Activated naive CD4-positive, alpha-beta T cell treated with anti-CD3 and anti-CD28 coated beads, Interleukin-2, amount 10 ng/mL, durations not matched to agents 7 days and 5 days (primary cell): ENCODE measurements at regions not wholly inside any gene's neighbourhood (a gene's known extent, or its start where the extent isn't known, plus 50 kb on each side); places are given as distances from the start of the nearest gene placed in this dataset.
"Not testable (repeated sequence)": the region's sequence is repeated elsewhere in the genome, so short reads cannot be mapped to it uniquely, and the experiment has no call there.

Experiments
- CTCF ChIA-PET: fragments of 350-600 bp; sonication (Branson Sonifier 250); formaldehyde crosslinking; loops from one replicate; lab custom pipeline; 2021; ENCODE audit warnings: antibody characterized with exemption; lab: Charles Lee
- DNase-seq: peaks from one replicate; pipeline ENCODE4 v3.0.0-alpha.2; 2020
- H3K27ac Mint-ChIP-seq: one replicate; pipeline ENCODE4 v1.8.0; 2021; ENCODE audit warnings: mild to moderate bottlenecking, moderate library complexity, mixed read lengths
- H3K27me3 Mint-ChIP-seq: one replicate; pipeline ENCODE4 v1.8.0; 2021; ENCODE audit warnings: mild to moderate bottlenecking, mixed read lengths
- H3K36me3 Mint-ChIP-seq: one replicate; pipeline ENCODE4 v1.8.0; 2021; ENCODE audit warnings: mixed read lengths
- H3K4me1 Mint-ChIP-seq: one replicate; pipeline ENCODE4 v1.8.0; 2021; ENCODE audit warnings: mixed read lengths
- H3K4me3 Mint-ChIP-seq: one replicate; pipeline ENCODE4 v1.8.0; 2021; ENCODE audit warnings: mild to moderate bottlenecking, moderate library complexity, mixed read lengths
- H3K9me3 Mint-ChIP-seq: one replicate; pipeline ENCODE4 v1.8.0; 2021; ENCODE audit warnings: mixed read lengths

DNA sequence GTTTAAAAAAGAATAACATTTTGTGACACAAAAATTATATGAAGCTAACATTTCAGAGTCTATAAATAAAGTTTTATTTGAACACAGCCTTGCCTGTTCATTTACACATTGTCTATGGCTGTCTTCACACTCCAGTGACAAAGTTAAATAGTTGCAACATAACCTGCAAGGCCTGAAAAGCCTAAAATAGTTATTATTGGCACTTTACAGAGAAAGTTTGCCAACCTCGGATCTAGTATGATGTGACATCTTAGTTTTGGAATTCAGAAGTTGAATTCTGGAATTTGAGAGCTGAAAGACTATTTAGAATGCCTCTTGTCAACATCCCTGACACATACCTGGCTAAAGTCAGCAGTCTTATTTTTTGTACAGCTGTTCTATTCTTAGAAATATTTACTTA is 68.3 kb downstream of the DYRK2 start:
- DNase-seq, result no peak
- CTCF ChIA-PET, result interaction anchor here (0.6 to 1.6 kb wide), 2 partner anchors 17 to 486 kb away, joined by 3 to 4 read pairs; no protein-coding TSS in a partner anchor
- H3K4me3 Mint-ChIP-seq, result no peak overlapping the region
- no peaks in the 10 kb centered on the region for H3K36me3 Mint-ChIP-seq
- H3K27me3 Mint-ChIP-seq, result peaks cover 7% of the 10 kb centered on the region
- H3K9me3 Mint-ChIP-seq, result no peaks in the 10 kb centered on the region
- no peak overlapping the region for H3K27ac Mint-ChIP-seq
- H3K4me1 Mint-ChIP-seq, result no peaks in the 10 kb centered on the region

DNA sequence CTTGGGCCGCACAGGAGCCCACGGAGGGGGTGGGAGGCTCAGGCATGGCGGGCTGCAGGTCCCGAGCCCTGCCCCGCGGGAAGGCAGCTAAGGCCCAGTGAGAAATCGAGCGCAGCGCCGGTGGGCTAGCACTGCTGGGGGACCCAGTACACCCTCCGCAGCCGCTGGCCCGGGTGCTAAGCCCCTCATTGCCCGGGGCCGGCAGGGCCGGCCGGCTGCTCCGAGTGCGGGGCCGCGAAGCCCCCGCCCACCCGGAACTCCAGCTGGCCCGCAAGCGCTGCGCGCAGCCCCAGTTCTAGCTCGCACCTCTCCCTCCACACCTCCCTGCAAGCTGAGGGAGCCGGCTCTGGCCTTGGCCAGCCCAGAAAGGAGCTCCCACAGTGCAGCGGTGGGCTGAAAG is 70.8 kb downstream of the DYRK2 start:
- H3K27me3 Mint-ChIP-seq, H3K4me3 Mint-ChIP-seq, H3K36me3 Mint-ChIP-seq, DNase-seq, H3K4me1 Mint-ChIP-seq, H3K27ac Mint-ChIP-seq, H3K9me3 Mint-ChIP-seq, CTCF ChIA-PET: not testable (repeated sequence)

DNA sequence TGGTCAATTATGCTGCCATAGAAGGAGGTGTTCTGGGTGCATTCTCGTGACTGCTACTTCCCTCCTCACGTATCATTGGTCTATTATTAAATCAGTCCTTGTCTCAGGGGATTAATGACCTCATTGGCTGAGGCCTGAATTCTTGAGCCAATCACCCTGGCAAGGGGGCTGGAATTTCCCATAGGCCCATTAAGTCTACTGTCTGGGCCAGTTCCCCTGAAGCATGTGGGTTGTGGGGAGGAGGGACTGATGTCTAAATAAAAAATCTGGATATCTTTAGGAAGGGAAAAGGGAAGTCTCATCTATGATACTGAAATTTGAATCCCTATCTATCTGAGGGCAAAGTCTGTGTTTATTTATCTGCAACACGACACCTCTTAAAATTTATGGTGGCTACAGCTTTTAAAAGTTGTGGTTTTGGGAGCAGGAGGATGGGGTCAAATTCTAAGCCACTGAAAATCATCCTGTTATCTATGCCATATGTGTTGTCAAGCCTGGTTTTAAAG is 71.9 kb downstream of the DYRK2 start:
- Mint-ChIP-seq H3K36me3 (no peaks in the 10 kb centered on the region), H3K27me3 (peaks cover 4% of the 10 kb centered on the region), H3K27ac (no peak overlapping the region), H3K9me3 (no peaks in the 10 kb centered on the region), H3K4me3 (no peak overlapping the region), H3K4me1 (no peaks in the 10 kb centered on the region)
- CTCF ChIA-PET, result no interaction called here
- no peak for DNase-seq

DNA sequence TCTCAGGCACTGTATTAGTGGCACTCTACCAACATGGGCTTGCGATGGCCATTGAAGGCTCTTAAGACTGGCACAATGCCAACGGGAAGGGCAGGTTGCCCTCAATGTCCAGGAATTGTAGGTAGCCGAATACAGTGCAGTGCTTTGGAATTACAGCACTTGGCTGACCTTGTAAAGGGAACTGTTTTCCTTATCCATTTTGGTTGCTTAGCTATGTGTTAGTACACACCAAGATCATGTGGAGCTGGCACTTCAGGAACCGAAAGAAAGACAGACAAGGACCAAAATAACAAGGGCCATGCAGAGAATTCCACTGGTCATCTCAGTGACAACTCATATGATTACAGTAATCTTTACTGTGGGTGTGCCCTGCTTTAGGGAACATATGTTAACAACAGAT is 72.7 kb downstream of the DYRK2 start:
- Mint-ChIP-seq H3K27ac (no peak overlapping the region), H3K9me3 (no peaks in the 10 kb centered on the region), H3K36me3 (no peaks in the 10 kb centered on the region), H3K27me3 (no peaks in the 10 kb centered on the region), H3K4me1 (no peaks in the 10 kb centered on the region), H3K4me3 (no peak overlapping the region)
- CTCF ChIA-PET, result interaction anchor here (0.6 kb wide), 1 partner anchor 365 kb away, joined by 4 read pairs; no protein-coding TSS in a partner anchor
- no peak for DNase-seq

DNA sequence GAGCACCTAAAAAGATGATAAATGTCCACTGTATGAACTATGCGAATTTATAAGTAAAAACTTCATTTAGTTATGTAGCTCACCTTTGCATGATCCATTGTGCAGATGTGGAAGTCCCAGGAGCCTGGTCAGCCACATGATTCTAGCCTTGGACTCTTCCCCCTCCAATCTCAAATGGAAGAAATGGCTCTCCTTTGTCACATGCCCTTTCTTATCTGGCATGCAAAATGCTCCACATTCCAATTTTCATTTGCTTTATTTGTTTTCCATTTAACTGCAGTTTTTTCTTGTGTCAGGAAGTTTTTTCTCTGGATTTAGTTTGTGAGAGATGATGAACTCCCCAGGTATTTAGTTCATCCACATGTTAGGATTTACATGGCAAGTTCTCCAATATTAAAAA is 73.8 kb downstream of the DYRK2 start:
- CTCF ChIA-PET, result no interaction called here
- H3K4me1 Mint-ChIP-seq, result no peaks in the 10 kb centered on the region
- H3K4me3 Mint-ChIP-seq, result no peak overlapping the region
- no peaks in the 10 kb centered on the region for H3K27me3 Mint-ChIP-seq
- DNase-seq, result no peak
- H3K27ac Mint-ChIP-seq, result no peak overlapping the region
- no peaks in the 10 kb centered on the region for H3K9me3 Mint-ChIP-seq
- no peaks in the 10 kb centered on the region for H3K36me3 Mint-ChIP-seq

DNA sequence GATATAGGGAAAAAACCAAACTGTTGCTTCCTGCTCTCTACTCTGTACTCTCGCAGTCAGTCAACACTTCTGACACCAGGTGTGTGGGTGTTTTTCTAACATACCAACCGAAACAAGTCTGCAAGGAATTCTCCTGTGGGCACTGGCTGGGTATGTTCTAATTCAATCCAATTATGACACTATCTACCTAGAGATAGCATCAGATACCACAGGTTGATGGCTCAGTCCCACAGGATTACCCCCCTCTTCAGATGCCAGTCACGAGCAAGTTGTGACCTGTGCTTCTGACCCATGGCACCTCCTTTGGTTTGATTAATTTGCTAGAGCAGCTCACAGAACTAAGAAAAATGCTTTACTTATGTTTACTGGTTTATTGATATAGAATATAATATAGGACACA is 78.3 kb downstream of the DYRK2 start:
- Mint-ChIP-seq H3K27ac (no peak overlapping the region), H3K4me3 (no peak overlapping the region), H3K36me3 (no peaks in the 10 kb centered on the region), H3K27me3 (peaks cover 3% of the 10 kb centered on the region), H3K9me3 (no peaks in the 10 kb centered on the region), H3K4me1 (no peaks in the 10 kb centered on the region)
- CTCF ChIA-PET, result no interaction called here
- DNase-seq, result no peak

DNA sequence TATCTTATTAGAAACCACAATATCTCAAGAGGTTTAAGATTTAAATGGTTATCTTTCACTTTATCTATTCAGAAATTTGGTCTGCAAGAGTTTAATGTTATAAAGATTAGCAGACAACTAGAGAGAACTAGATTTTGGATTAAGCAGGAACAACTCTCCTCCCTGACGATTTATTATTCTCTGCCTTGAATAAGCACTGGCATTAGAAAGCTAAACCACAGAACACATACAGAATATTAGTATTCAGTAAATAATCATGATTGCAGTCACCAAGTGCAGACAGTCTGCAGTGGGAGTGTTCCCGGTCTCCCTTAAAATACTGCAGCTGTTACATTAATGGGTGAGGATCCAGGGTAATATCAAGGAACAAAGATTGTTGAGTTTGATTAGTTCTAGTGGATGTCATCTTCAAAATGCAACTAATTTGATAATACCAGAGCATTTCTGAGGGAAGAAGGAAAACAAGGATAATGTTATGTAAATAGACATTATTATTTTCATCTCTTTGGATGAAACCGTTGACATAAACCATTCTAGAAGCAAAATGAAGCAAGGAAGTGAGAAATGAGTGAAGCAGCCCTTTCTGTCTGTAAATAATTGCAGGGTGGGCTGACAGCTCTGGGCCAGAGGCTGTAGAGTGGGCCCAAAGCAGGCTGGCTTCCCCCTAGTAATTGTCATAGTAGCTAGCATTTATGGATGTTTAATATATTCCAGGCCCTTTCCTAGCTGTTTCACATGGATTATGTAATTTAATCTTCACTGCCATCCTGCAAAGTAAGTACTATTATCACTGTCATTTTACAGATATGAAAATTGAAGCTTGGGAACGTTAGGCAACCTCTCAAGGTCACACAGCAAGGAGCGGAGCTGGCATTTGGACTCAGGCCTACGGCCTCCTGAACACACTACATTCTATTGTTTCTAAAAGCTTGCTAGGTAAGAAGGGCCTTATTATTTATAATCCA is 79.4 kb downstream of the DYRK2 start:
- Mint-ChIP-seq H3K27ac (no peak overlapping the region), H3K36me3 (no peaks in the 10 kb centered on the region), H3K4me3 (no peak overlapping the region), H3K9me3 (no peaks in the 10 kb centered on the region), H3K4me1 (no peaks in the 10 kb centered on the region), H3K27me3 (peaks cover 11% of the 10 kb centered on the region)
- CTCF ChIA-PET, result interaction anchor here (0.6 kb wide), 1 partner anchor 148 kb away, joined by 3 read pairs; no protein-coding TSS in a partner anchor
- no peak for DNase-seq

DNA sequence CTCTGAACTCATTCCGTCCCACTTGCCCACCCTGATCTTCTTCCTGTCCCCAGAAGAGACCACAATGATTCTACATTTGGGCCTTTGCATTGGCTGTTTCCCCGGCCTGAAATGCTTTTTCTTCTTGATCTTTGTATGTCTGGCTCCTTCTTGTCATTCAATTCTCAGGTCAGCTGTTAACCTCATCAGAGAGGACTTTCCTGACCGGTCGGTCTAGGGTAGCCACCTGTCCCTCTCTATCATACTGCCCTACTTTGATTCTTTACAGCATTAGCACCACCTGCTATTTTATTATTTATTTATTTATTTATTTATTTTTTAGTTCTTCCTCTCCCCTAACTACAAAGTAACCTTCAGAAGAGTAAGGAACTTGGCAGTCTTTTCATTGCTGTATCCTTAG is 84.3 kb downstream of the DYRK2 start:
- CTCF ChIA-PET, result interaction anchor here (0.6 kb wide), 1 partner anchor 12 kb away, joined by 3 read pairs; no protein-coding TSS in a partner anchor

DNA sequence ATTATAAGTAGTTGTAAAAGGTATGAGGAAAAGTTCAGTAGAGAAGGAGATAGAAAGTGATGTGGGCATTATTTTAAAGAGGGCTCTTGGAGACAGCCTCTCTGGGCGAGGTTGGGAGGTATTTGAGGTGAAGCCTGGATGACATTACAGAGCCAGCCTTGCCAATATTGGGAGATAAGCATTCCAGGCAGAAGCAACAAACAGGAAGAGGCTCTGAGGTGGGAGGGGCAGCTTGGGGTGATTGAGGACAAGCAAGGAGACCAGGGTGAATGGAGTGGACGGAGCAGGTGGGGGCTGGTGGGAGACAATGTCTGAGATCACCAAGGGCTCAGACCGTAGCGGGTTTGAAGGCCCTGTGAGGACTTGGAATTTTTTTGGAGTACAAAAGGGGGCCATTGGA is 87.3 kb downstream of the DYRK2 start:
- DNase-seq, result no peak
- H3K27ac Mint-ChIP-seq, result no peak overlapping the region
- no peaks in the 10 kb centered on the region for H3K9me3 Mint-ChIP-seq
- H3K4me1 Mint-ChIP-seq, result no peaks in the 10 kb centered on the region
- no peak overlapping the region for H3K4me3 Mint-ChIP-seq
- CTCF ChIA-PET, result interaction anchor here (0.6 kb wide), 1 partner anchor 616 kb away, joined by 6 read pairs; no protein-coding TSS in a partner anchor
- peaks cover 18% of the 10 kb centered on the region for H3K27me3 Mint-ChIP-seq
- no peaks in the 10 kb centered on the region for H3K36me3 Mint-ChIP-seq

More for the DNA sequence above, 84.3 kb downstream of the DYRK2 start:
- no peaks in the 10 kb centered on the region for H3K4me1 Mint-ChIP-seq
- H3K9me3 Mint-ChIP-seq, result no peaks in the 10 kb centered on the region
- no peak overlapping the region for H3K27ac Mint-ChIP-seq
- no peaks in the 10 kb centered on the region for H3K36me3 Mint-ChIP-seq
- H3K27me3 Mint-ChIP-seq, result peaks cover 15% of the 10 kb centered on the region
- H3K4me3 Mint-ChIP-seq, result no peak overlapping the region
- DNase-seq, result no peak

DNA sequence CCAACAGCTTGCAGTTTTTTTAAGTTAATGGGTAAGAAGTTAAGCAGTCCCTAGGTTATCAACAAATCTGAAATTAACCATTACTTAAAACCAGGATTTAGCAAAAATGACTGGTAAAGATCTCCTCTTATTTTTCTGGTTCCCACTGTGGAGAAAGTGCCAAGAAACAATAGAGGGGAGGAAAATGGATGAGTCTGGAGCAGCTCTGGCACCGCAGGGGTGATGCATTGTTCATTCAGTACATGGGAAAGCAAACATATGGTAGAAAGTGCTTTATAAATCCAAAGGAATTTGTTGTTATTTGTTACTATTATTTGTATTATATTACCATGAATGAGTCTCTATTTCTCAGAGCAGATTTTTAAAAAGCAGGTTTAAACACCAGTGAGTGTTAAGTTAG is 92.2 kb downstream of the DYRK2 start:
- H3K9me3 Mint-ChIP-seq, result no peaks in the 10 kb centered on the region
- H3K36me3 Mint-ChIP-seq, result no peaks in the 10 kb centered on the region
- CTCF ChIA-PET, result no interaction called here
- no peak overlapping the region for H3K27ac Mint-ChIP-seq
- H3K27me3 Mint-ChIP-seq, result peaks cover 7% of the 10 kb centered on the region
- H3K4me3 Mint-ChIP-seq, result no peak overlapping the region
- DNase-seq, result no peak
- no peaks in the 10 kb centered on the region for H3K4me1 Mint-ChIP-seq

DNA sequence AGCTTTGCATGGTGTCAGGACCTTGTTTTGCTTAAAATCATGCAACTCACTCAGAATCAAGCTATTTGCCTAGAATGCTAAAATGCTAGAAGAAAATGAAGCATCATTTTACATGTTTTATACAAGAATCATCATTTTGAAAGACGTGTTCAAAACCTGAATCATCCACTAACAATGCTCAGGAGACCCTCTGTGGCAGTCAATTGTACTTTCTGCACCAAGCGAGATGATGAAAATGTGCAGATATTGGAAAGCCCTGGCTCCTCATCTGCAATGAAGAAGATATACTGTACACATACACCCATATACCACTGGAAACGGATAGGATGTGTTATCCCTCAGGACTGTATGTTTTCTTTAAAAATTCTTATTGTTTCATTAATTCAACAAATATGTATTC is 92.7 kb downstream of the DYRK2 start:
- CTCF ChIA-PET, result no interaction called here

DNA sequence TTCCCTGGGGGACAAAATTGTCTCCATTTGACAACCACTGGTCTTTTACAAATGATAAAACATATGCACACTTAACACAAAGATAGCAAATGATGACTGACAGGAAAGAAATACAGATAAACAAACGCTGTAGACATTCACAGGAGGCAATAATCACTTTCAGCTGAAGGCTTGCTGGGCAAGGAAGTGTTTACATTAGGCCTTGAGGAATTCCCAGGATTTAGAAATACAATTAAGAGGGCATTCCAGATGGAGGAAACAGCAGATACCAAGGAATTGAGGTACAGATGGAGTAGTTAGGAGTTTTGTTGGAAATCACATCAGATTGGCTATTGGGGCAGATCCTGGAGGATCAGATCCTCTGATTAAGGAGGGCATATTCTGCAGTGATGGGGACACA is 93.9 kb downstream of the DYRK2 start:
- Mint-ChIP-seq H3K4me1 (no peaks in the 10 kb centered on the region), H3K9me3 (no peaks in the 10 kb centered on the region), H3K27me3 (peaks cover 4% of the 10 kb centered on the region), H3K36me3 (no peaks in the 10 kb centered on the region), H3K27ac (no peak overlapping the region), H3K4me3 (no peak overlapping the region)
- CTCF ChIA-PET, result interaction anchor here (0.7 to 1.1 kb wide), 2 partner anchors 200 to 240 kb away, joined by 3 read pairs; no protein-coding TSS in a partner anchor
- DNase-seq, result no peak

More for the DNA sequence above, 92.7 kb downstream of the DYRK2 start:
- no peaks in the 10 kb centered on the region for H3K9me3 Mint-ChIP-seq
- H3K36me3 Mint-ChIP-seq, result no peaks in the 10 kb centered on the region
- H3K27me3 Mint-ChIP-seq, result peaks cover 4% of the 10 kb centered on the region
- no peak overlapping the region for H3K27ac Mint-ChIP-seq
- no peaks in the 10 kb centered on the region for H3K4me1 Mint-ChIP-seq
- H3K4me3 Mint-ChIP-seq, result no peak overlapping the region
- no peak for DNase-seq

DNA sequence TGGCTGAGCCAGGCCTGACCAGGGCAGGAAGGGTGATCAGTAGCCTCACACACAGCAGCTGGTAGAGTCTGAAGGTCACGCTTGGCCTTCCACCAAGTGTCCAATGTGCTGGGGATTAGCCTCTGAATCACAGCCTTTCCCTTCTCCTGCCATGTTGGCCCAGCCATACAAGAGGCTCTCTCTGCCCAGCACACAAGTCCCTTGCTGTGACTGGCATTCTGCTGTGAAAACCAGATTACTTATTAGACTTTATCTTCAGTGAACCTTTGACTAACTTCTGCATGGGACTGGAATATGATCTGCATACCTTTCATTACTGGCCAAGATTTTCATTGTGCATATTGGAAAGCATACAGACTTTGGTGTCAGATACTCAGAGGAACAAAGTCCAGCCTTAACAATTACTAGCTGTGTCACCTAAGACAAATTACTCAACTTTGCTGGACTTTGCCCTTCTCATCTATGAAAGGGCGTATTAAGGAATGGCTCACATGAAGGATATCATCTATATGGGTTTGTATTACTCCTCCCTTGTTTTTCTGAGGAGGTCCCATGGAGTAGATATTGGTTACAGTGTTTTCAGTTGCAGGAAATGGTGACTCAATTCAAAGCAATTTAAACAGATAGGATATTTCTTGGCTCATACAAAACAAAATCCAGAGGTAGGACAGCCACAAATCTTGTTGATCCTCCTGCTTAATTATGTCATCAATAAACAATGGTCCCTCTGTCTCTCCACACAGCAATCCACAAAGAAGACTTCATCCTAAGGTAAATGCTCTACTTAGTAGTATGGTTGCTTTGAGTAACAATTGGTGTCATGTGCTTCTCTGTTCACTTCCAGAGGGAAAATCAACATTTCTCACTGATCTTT is 99.6 kb downstream of the DYRK2 start:
- no peak overlapping the region for H3K4me3 Mint-ChIP-seq
- peaks cover 6% of the 10 kb centered on the region for H3K27me3 Mint-ChIP-seq
- no peak for DNase-seq
- H3K36me3 Mint-ChIP-seq, result no peaks in the 10 kb centered on the region
- no peaks in the 10 kb centered on the region for H3K4me1 Mint-ChIP-seq
- H3K9me3 Mint-ChIP-seq, result no peaks in the 10 kb centered on the region
- H3K27ac Mint-ChIP-seq, result no peak overlapping the region
- CTCF ChIA-PET, result no interaction called here

DNA sequence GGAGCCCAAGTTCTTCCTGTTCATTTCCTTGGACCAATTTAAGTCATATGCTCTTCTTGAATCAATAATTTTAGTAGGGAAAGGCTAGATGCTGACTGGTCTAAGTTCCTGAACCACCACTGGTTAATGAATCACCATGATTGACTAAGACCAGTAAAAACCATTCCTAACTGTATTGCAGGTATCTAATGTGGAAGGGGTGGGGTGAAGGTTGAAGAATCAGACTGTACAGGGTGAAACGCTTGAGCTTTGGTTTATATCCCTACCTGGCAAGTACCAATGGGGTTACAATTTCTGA is 100.1 kb downstream of the DYRK2 start:
- H3K9me3 Mint-ChIP-seq, result no peaks in the 10 kb centered on the region
- no peak overlapping the region for H3K27ac Mint-ChIP-seq
- H3K36me3 Mint-ChIP-seq, result no peaks in the 10 kb centered on the region
- no peaks in the 10 kb centered on the region for H3K4me1 Mint-ChIP-seq
- CTCF ChIA-PET, result no interaction called here
- H3K27me3 Mint-ChIP-seq, result peaks cover 6% of the 10 kb centered on the region
- no peak for DNase-seq
- H3K4me3 Mint-ChIP-seq, result no peak overlapping the region
